Stimulated activated memory B cell treated with anti-CD40 and anti-IgM and Interleukin-4, amounts not matched to agents 10 μg/mL and 1 μg/mL and 100 μg/mL, for 72 hours (primary cell): ENCODE measurements at regions not wholly inside any gene's neighbourhood (a gene's known extent, or its start where the extent isn't known, plus 50 kb on each side); places are given as distances from the start of the nearest gene placed in this dataset.

Source experiments
- ATAC-seq: fragments of 150-1000 bp; cut with Tn5 transposase; 2 replicates; pipeline ENCODE4 v1.10.0; 2021
- H3K27ac Mint-ChIP-seq: one replicate; pipeline ENCODE4 v1.8.0; 2022; ENCODE audit warnings: mild to moderate bottlenecking, mixed read lengths
- H3K27me3 Mint-ChIP-seq: one replicate; pipeline ENCODE4 v1.8.0; 2022; ENCODE audit warnings: mixed read lengths
- H3K36me3 Mint-ChIP-seq: one replicate; pipeline ENCODE4 v1.8.0; 2022; ENCODE audit warnings: mixed read lengths
- H3K4me1 Mint-ChIP-seq: one replicate; pipeline ENCODE4 v1.8.0; 2022; ENCODE audit warnings: mixed read lengths
- H3K4me3 Mint-ChIP-seq: one replicate; pipeline ENCODE4 v1.8.0; 2022; ENCODE audit warnings: mild to moderate bottlenecking, moderate library complexity, mixed read lengths
- H3K9me3 Mint-ChIP-seq: one replicate; pipeline ENCODE4 v1.8.0; 2022; ENCODE audit warnings: mixed read lengths

DNA sequence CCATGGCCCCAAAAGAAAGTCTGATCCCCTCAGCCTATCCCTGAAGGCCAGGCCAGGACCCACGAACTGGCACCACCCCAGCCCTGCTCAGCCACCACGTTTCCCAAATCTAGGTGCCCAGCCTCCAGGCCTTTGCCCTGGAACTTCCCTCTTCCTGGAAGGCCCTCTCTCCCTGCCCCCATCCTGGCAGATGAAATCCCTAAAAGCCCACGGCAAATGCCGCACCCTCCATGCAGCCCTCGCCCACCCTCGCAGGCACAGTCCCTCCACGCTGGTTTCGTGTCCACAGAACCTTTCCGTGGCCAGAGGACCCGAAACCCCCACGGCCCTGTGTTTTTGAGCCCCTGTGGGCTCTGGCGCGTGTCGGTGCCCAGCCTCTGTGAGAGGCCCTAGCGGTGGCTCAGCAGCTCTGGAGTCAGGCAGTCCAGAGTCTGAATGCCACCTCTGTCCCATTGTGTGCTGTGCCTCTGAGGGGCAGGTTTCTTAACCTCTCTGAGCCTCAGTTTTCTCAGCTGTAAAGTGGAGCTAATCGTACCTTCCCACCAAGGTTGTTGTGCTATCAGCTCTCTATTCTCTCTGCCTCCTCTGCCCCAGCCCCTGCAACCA lies 138.5 kb upstream of the IQSEC1 start:
- no peaks in the 10 kb centered on the region for H3K36me3 Mint-ChIP-seq
- H3K27me3 Mint-ChIP-seq = peaks cover 79% of the 10 kb centered on the region
- no peaks in the 10 kb centered on the region for H3K9me3 Mint-ChIP-seq
- H3K4me3 Mint-ChIP-seq = no peak overlapping the region
- no peak overlapping the region for H3K27ac Mint-ChIP-seq
- no peaks in the 10 kb centered on the region for H3K4me1 Mint-ChIP-seq
- ATAC-seq = no peak

DNA sequence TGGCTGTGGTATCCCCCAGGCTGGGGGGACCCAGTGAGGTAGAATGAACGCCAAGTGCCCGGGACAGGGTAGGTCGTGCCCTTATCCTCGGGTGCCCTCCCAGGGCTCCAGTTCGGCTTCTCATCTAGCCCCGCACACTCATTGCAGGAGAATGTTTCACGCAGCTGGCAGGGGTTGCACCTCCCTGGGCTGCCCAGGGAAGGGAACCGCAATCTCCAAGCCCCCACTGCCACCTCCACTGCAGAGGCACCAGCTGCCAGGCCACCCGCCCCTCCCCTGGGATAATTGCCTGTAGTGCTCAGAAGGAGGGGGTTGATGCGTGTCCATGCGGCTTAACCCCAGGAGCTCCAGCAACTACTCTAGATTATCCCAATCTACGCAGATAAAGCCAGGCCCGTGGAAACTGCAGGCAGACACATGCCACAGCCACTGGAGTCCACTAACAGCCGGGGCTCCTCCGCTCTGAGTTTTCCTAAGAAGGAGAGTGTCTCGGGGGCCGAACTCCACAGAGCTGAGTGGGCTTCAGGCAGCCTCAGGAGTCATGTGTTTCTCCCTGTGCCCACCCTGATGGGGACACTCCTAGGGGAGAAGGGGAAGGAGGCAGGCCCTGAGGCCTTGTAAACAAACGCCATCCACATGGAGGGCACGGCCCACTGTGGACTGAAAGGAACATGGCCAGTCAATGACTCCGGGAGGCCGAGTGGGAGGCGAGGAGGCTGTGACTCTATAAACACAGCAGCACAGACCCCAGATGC lies 137.2 kb upstream of the IQSEC1 start:
- Mint-ChIP-seq H3K4me1 (no peaks in the 10 kb centered on the region), H3K36me3 (no peaks in the 10 kb centered on the region), H3K4me3 (no peak overlapping the region), H3K9me3 (peaks cover 7% of the 10 kb centered on the region), H3K27me3 (peaks cover 81% of the 10 kb centered on the region), H3K27ac (no peak overlapping the region)
- ATAC-seq = no peak

DNA sequence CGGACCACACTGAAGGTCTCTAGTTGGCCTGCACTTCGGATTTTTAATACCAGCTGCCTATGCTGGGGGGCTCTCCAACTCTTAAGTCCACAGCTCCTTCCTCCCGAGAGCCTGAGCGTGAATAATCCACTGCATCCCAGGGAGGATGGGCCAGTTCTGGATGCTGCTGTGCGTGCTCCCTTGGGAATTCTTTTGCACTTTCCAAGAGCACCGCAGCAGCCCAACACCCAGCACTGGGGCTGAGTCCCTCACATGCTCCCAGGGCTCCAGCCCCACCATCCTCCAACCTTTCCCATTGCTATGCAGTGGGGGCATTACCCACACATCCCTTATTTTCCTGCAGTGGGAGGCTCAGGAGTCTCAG lies 136.4 kb upstream of the IQSEC1 start:
- Mint-ChIP-seq H3K9me3 (peaks cover 7% of the 10 kb centered on the region), H3K36me3 (no peaks in the 10 kb centered on the region), H3K4me1 (peaks cover 3% of the 10 kb centered on the region), H3K27ac (no peak overlapping the region), H3K27me3 (peaks cover 81% of the 10 kb centered on the region), H3K4me3 (no peak overlapping the region)
- no peak for ATAC-seq

DNA sequence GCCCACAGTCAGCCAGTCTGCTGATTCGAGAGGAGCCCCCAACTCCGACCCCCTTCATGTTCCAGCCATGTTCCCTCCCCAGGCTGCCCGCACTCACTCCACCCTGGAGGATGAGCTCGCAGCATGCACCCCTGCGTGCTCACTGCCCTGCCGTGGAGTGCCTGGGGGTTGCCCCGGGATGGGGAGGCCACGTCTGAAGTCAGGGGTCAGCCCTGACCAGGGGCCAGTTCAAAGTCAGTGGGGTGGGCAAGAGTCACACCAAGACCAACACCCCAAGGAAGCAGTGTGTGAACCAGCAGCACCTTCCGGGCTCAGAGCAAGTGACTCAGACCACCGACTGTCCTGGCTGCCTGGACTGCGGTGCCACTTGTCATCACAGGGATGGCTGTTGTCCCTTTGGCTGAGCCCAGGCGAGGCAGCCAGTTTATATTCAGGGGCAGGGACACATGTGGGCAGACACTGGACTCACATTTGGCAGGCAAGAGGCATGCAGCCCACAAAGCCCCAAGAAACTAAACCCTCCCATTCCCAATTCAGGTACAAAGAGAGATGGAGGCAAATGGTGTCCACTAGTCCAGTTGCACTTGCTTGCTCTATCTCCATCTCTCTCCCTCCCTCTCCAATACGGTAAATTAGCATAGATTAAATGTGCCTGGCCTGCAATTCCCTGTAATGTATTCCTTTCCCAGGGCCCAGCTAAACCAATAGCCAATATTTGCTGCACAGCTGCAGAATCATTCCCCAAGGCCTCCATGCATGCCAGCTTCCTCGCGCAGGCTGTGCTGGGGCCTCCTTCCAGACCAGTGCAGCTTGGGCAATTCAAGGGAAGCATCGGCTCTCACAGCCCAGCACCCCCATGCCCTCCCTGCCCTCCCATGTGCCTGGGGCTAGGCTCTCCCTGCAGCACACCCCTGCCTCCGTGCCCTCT lies 135.7 kb upstream of the IQSEC1 start:
- peaks cover 81% of the 10 kb centered on the region for H3K27me3 Mint-ChIP-seq
- H3K9me3 Mint-ChIP-seq = peaks cover 7% of the 10 kb centered on the region

DNA sequence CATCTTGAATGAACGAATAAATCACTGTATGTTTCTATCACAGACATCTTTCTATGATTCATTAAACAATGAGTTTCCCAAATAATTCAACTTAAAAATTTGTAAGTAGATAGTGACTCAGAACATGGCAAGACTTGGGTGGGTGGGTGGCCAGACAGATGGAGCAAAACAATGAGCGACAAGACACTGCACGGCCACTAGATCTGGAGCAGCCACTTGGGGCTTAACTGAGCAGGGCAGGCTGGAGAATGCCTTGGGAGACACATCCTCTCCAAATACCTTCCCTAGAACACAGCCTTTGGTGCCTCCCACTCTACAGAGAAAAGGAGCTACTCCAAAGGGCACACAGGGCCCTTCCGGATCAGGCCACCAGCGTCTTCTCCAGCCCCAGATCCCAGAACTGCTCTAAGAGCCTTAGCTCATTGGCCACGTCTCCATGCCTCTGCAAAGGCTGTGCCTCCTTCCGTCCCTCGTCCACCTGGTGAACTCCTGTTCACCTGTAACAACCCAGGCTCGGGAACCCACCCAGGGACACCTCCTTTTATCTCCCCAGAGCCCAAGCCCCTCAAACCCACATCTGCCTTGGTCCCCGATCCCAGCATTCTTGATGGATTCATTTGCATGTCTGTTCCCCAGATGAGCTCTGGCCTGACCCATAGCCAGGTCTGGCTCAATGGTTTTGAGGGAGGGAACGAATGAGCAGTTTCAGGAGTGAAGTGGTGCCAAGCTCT lies 134.9 kb upstream of the IQSEC1 start:
- Mint-ChIP-seq H3K27me3 (peaks cover 85% of the 10 kb centered on the region), H3K9me3 (peaks cover 7% of the 10 kb centered on the region), H3K4me3 (no peak overlapping the region)

More for the DNA sequence above, 135.7 kb upstream of the IQSEC1 start:
- peaks cover 10% of the 10 kb centered on the region for H3K4me1 Mint-ChIP-seq
- no peaks in the 10 kb centered on the region for H3K36me3 Mint-ChIP-seq
- H3K4me3 Mint-ChIP-seq = no peak overlapping the region
- H3K27ac Mint-ChIP-seq = no peak overlapping the region
- no peak for ATAC-seq

DNA sequence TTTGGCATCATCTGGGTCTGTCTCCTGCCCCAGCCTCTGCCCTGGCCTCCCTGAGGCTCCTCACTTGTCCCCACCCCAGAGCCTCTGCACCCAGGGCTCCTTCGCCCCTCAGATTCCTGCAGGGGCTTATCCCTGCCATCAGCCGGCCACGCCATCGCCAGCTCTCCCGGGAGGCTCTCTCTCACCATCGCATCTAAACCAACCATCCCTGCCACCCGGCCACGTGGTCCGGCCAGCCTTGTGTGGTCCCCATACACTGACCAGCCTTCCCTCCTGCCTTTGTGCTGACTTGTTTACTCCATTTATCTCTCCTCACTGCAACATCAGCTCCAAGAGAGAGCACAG lies 134.3 kb upstream of the IQSEC1 start:
- H3K4me3 Mint-ChIP-seq = no peak overlapping the region
- peaks cover 10% of the 10 kb centered on the region for H3K4me1 Mint-ChIP-seq
- no peak for ATAC-seq
- H3K27me3 Mint-ChIP-seq = peaks cover 90% of the 10 kb centered on the region
- peaks cover 7% of the 10 kb centered on the region for H3K9me3 Mint-ChIP-seq
- no peaks in the 10 kb centered on the region for H3K36me3 Mint-ChIP-seq
- no peak overlapping the region for H3K27ac Mint-ChIP-seq

More for the DNA sequence above, 134.9 kb upstream of the IQSEC1 start:
- Mint-ChIP-seq H3K27ac (no peak overlapping the region), H3K4me1 (peaks cover 10% of the 10 kb centered on the region), H3K36me3 (no peaks in the 10 kb centered on the region)
- no peak for ATAC-seq

DNA sequence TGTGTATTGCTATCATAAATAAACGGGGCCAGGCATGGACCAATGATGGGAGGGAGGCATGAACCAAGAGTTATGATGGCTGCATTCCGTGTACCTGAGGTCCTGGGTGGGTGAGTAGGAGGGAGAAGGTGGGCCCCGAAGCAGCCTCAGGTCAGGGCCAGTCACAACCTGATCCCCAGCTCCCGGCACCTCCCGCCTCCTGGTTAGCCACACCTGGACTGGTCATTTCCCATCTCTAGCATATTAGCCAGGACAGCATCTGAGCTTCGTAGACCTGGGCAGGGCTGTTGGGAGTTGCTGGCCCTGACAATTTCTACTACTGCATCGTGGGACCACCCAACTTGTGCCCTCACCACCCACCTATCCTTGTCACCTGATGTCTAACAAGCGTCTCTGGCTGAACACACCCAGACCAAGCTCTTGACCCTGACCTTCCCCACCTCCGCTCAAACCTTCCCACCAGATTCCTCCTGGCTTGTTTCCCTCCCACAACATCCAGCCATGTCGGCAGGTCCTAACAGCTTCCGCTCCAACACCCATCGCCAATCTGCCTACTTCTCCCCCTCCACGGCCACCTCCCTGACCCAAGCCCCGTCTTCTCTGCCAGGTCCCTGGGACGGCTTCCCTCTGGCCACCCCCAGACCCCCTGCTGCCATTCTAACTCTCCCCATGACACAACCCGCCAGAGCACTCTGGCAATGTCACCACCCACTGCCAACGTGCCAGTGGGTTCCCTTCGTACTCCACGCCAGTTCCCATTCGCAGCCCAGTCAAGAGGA lies 133.8 kb upstream of the IQSEC1 start:
- Mint-ChIP-seq H3K36me3 (no peaks in the 10 kb centered on the region), H3K9me3 (peaks cover 7% of the 10 kb centered on the region), H3K27me3 (peaks cover 95% of the 10 kb centered on the region), H3K4me3 (no peak overlapping the region), H3K27ac (no peak overlapping the region), H3K4me1 (peaks cover 10% of the 10 kb centered on the region)
- no peak for ATAC-seq

DNA sequence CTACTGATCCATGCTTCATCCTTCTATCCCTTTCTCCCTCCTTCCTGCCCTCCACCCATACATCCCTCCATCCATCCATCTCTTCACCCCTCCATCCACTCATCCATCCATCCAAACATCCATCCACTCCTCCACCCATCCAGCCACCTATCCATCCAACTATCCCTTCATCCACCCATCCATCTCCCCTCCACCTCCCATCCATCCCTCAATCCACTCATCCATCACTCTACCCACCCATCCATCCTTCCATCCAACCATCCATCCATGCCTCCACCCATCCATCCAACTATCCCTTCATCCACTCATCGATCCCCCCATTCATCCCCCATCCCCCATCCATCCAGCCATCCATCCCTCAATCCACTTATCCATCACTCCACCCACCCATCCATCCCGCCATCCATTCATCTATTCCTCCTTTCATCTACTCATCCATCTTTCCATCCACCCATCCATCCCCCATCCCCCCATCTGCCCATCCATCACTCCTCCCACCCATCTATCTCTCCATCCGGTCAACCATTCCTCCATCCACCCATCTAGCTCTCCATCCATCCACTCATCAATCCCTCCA lies 132.4 kb upstream of the IQSEC1 start:
- Mint-ChIP-seq H3K4me1 (peaks cover 10% of the 10 kb centered on the region), H3K36me3 (no peaks in the 10 kb centered on the region), H3K27ac (no peak overlapping the region), H3K4me3 (no peak overlapping the region), H3K9me3 (peaks cover 7% of the 10 kb centered on the region), H3K27me3 (peaks cover 84% of the 10 kb centered on the region)
- ATAC-seq = no peak

DNA sequence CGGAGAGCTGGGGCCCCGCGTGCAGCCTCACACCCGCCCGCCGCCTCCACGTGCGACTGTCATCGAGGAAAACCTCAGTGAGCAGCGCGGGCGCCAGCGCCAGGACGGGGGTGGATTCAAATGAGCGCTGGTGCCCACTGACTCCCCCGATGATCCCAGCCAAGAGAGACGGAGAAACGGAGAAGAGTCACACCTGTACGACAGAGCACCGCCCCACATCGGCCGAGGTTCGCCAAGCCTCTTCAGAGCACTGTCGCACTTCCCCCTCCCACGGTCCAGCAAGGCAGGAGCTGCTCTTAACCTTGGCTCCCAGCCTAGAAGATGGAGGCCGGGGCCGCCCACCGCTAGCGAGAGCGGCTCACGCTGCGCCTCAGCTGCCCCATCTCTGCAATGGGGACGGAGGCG lies 130.9 kb upstream of the IQSEC1 start:
- Mint-ChIP-seq H3K27ac (no peak overlapping the region), H3K36me3 (no peaks in the 10 kb centered on the region), H3K27me3 (peaks cover 85% of the 10 kb centered on the region), H3K4me1 (peaks cover 16% of the 10 kb centered on the region), H3K9me3 (peaks cover 7% of the 10 kb centered on the region), H3K4me3 (no peak overlapping the region)
- ATAC-seq = no peak

DNA sequence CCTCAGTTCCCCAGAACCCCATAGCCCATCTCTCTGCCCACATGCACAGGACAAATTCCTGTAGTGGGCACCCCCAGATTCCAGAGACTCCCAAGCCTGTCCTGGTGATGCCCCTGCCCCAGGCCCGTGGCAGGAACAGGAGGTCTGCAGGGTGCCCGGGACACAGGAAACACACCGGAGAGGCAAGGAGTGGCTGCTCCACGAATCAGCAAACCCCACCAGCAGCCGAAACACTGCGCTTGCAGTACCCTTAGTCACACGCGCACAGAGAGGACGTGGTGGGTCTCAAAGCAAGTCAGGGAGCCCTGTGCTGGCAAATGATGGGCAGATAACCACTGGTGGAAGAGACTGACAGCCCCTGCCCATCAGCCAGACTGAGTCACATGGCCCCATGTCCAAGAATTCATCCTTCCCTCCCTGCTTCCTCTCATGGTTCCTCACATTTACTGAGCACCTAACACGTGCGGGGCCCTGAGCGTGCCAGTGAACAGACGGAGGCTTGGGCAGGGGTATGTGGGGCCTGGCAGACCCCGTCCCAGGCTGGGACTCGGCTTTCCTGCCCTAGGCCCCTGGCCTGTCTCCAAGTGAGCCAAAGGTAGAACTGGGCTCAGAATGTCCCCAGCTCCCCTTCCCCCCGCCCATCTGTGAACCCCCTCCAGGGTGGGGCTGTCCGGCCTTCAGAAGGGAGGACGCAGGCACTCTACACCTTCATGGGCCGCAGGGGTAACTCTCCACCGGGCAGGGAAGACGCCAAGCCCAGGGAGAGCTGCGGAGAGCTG lies 130.4 kb upstream of the IQSEC1 start:
- H3K9me3 Mint-ChIP-seq = peaks cover 7% of the 10 kb centered on the region
- peaks cover 16% of the 10 kb centered on the region for H3K4me1 Mint-ChIP-seq
- H3K27me3 Mint-ChIP-seq = peaks cover 79% of the 10 kb centered on the region
- no peaks in the 10 kb centered on the region for H3K36me3 Mint-ChIP-seq
- ATAC-seq = no peak
- no peak overlapping the region for H3K27ac Mint-ChIP-seq
- no peak overlapping the region for H3K4me3 Mint-ChIP-seq

DNA sequence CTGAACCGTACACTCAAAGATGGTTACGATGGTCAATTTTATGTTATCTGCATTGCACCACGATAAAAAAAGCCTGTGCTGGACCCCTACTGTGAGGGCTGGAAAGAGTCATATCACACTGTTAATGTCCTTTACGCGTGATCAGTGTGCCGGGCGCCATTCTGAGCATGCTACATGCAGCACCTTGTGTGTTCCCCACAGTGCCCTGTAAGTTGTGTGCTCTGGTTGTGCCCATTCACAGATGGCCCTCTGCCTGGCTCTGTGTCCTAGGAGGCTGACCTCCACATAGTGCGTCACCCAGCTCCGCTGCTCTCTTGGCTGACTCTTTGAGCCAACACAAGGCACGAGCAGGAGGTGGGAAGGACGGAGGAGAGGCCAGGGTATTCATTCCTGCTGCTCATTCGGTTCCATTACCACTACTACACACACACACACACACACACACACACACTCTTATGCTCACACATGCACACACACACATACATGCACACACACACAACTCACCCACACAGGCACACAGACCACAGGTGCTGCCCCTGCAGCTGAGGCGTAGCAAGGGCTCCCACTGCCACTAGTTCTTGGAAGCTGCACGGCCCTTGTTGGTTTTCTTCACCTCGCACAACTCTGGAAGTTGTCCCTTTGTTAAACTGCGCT lies 129.6 kb upstream of the IQSEC1 start:
- Mint-ChIP-seq H3K36me3 (no peaks in the 10 kb centered on the region), H3K4me1 (peaks cover 16% of the 10 kb centered on the region), H3K27me3 (peaks cover 72% of the 10 kb centered on the region), H3K4me3 (no peak overlapping the region), H3K27ac (no peak overlapping the region), H3K9me3 (peaks cover 7% of the 10 kb centered on the region)
- ATAC-seq = no peak

DNA sequence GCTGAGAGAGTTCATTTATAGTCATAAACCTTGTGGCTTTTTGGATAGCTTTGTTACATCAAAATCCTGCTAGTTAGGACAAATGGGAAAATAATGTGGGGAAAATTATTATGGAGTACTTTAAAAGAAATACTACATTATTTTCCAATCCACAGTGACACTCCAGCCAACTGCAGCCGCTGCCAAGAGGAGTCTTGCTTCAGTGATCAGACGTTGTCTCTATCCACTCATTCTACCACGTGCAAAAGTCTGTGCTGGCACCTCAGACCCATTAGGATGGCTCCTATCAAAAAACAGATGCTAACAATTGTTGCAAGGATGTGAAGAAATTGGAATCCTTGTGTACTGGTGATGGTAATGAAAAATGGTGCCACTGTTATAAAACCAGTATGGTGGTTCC lies 128.6 kb upstream of the IQSEC1 start:
- no peak for ATAC-seq
- Mint-ChIP-seq H3K4me1 (peaks cover 16% of the 10 kb centered on the region), H3K36me3 (no peaks in the 10 kb centered on the region), H3K4me3 (no peak overlapping the region), H3K27me3 (peaks cover 62% of the 10 kb centered on the region), H3K27ac (no peak overlapping the region), H3K9me3 (peaks cover 7% of the 10 kb centered on the region)

DNA sequence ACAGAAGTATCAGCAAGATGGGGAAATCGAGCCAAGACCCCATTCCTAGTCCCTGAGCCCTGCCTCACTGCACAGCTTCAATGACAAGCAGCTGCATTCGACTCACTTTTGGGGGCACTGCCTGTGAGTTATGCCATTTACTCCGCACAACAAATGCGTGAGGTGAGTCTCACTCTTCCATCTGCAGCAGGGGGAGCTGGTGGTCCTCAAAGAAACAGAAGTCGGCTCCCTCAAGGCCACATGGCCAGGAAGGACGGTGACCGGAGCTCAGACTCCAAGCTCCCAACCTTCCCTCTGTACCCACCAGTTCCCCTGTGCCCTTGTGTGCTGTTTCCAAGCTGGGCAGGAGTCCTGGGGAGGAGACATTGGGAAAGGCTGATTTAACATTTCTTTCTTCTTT lies 127.7 kb upstream of the IQSEC1 start:
- H3K36me3 Mint-ChIP-seq = no peaks in the 10 kb centered on the region
- peaks cover 53% of the 10 kb centered on the region for H3K27me3 Mint-ChIP-seq
- ATAC-seq = no peak
- no peak overlapping the region for H3K27ac Mint-ChIP-seq
- H3K4me1 Mint-ChIP-seq = peaks cover 24% of the 10 kb centered on the region
- H3K9me3 Mint-ChIP-seq = peaks cover 6% of the 10 kb centered on the region
- H3K4me3 Mint-ChIP-seq = no peak overlapping the region
